Endodermal cell (in vitro differentiated cells): ENCODE measurements at regions not wholly inside any gene's neighbourhood (a gene's known extent, or its start where the extent isn't known, plus 50 kb on each side); places are given as distances from the start of the nearest gene placed in this dataset.

ENCODE experiments used
- DNase-seq: peaks from one replicate; pipeline ENCODE4 v3.0.0-alpha.2; 2017
- H3K27ac ChIP-seq: 2 replicates; pipeline ENCODE4 v1.5.1; 2013; ENCODE audit warnings: mild to moderate bottlenecking, low read depth, low read length, moderate library complexity
- H3K27me3 ChIP-seq: 2 replicates; pipeline ENCODE4 v1.6.1; 2013; ENCODE audit warnings: mild to moderate bottlenecking, low read length, moderate library complexity; ENCODE audit not compliant: insufficient read depth, control insufficient read depth, poor library complexity, severe bottlenecking
- H3K36me3 ChIP-seq: 2 replicates; pipeline ENCODE4 v1.7.0; 2013; ENCODE audit warnings: mild to moderate bottlenecking, low read length, moderate library complexity; ENCODE audit not compliant: control insufficient read depth, insufficient read depth
- H3K4me1 ChIP-seq: one replicate; pipeline ENCODE4 v1.7.0; 2013; ENCODE audit warnings: low read length; ENCODE audit not compliant: control insufficient read depth, insufficient read depth
- H3K4me3 ChIP-seq: 2 replicates; pipeline ENCODE4 v1.5.1; 2013; ENCODE audit warnings: mild to moderate bottlenecking, low read length, moderate library complexity
- H3K9ac ChIP-seq: 2 replicates; pipeline ENCODE4 v1.6.1; 2013; ENCODE audit warnings: mild to moderate bottlenecking, low read length, moderate library complexity; ENCODE audit not compliant: poor library complexity, severe bottlenecking; ENCODE audit errors: extremely low read depth
- H3K9me3 ChIP-seq: 2 replicates; pipeline ENCODE4 v1.6.1; 2013; ENCODE audit warnings: mild to moderate bottlenecking, low read length, moderate library complexity; ENCODE audit not compliant: control insufficient read depth
- H3K27ac Mint-ChIP-seq: 2 replicates; pipeline ENCODE4 v1.8.0; 2020; ENCODE audit warnings: mixed read lengths
- H3K27me3 Mint-ChIP-seq: 2 replicates; pipeline ENCODE4 v1.8.0; 2021; ENCODE audit warnings: mild to moderate bottlenecking, mixed read lengths; ENCODE audit not compliant: insufficient read depth
- H3K36me3 Mint-ChIP-seq: 2 replicates; pipeline ENCODE4 v1.8.0; 2020; ENCODE audit warnings: low read depth, mixed read lengths
- H3K4me1 Mint-ChIP-seq: 2 replicates; pipeline ENCODE4 v1.8.0; 2020; ENCODE audit warnings: mixed read lengths
- H3K4me3 Mint-ChIP-seq: 2 replicates; pipeline ENCODE4 v1.8.0; 2020; ENCODE audit warnings: mild to moderate bottlenecking, moderate library complexity, mixed read lengths
- H3K9me3 Mint-ChIP-seq: 2 replicates; pipeline ENCODE4 v1.8.0; 2020; ENCODE audit warnings: mild to moderate bottlenecking, mixed read lengths
- WGBS, 2 experiments: methylation state at CpG; one replicate each; pipeline versions ENCODE4 v1.1.5 to v1.1.7; 2013; ENCODE audit warnings: missing lambda C conversion rate in 2 of 2, mixed read lengths in 1 of 2; ENCODE audit not compliant: insufficient coverage in 1 of 2, insufficient read length in 1 of 2; 5-methylcytosine and 5-hydroxymethylcytosine counted together
- TF ChIP-seq, protein P1 (sequence below): fragments of 200-600 bp; sonication (generic); conservative IDR thresholded peaks from 2 replicates; pipeline ENCODE4 v1.5.0; 2021; ENCODE audit warnings: antibody characterized with exemption, mild to moderate bottlenecking

DNA sequence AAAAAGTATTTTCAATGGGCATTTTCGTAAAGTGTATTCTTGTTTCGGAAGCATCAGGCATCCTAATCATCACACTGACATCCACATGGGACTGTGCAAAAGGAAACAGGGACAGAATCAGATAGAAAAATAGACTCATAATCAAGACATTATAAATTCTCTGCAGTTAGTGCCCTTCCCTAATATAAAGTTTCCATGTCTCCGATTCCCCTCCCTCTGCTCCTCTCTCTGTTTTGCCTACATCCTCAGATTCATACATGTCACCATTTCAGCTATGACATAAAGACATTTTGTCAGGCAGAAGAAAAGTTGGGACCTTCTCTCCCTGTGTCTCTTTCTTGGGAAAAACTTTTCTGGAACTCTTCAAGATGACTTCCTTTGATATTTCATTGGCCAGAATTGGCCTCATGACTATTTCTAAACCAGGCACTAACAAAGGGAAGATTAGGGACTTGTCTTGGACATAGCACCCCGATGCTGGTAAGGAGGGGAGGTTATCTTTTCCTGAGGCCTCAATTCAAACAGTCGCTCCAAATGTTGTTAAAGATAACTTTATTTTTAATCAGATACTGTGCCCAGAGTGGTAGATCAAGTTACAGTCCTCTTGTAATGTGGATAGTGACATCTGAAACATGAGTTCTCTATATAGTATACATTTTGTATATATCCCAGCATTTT is 212.1 kb upstream of the BTG1 start:
- WGBS, 2 experiments = 92 to 95% methylated on average over 2 to 5 of the region's 5 CpGs

DNA sequence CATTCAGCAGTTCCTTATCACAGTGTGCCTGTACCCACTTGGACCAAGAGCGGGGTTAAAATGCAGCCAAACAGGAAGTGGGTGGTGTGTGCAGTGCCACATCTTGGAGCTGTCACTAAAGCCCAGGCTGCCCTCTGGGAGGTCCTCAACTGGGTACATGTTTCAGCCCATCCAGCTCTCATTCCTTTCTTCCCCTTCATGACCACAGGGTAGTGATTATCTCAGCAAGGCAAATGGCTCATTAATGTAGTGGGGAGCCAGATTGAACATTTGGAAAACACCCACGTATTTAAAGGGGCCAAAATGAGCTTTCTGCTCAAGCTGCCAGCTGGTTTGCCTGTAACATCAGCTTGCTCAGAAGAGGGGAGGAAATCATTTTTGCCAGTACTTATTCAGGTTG is 210.8 kb upstream of the BTG1 start:
- H3K27ac ChIP-seq = no peak overlapping the region
- no peaks in the 10 kb centered on the region for H3K36me3 ChIP-seq
- no peak overlapping the region for H3K9ac ChIP-seq
- H3K36me3 Mint-ChIP-seq = no peaks in the 10 kb centered on the region
- DNase-seq = no peak
- TF ChIP-seq, protein P1, sequence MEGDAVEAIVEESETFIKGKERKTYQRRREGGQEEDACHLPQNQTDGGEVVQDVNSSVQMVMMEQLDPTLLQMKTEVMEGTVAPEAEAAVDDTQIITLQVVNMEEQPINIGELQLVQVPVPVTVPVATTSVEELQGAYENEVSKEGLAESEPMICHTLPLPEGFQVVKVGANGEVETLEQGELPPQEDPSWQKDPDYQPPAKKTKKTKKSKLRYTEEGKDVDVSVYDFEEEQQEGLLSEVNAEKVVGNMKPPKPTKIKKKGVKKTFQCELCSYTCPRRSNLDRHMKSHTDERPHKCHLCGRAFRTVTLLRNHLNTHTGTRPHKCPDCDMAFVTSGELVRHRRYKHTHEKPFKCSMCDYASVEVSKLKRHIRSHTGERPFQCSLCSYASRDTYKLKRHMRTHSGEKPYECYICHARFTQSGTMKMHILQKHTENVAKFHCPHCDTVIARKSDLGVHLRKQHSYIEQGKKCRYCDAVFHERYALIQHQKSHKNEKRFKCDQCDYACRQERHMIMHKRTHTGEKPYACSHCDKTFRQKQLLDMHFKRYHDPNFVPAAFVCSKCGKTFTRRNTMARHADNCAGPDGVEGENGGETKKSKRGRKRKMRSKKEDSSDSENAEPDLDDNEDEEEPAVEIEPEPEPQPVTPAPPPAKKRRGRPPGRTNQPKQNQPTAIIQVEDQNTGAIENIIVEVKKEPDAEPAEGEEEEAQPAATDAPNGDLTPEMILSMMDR = no peak
- no peaks in the 10 kb centered on the region for H3K27me3 Mint-ChIP-seq
- H3K4me1 ChIP-seq = no peaks in the 10 kb centered on the region
- no peaks in the 10 kb centered on the region for H3K9me3 ChIP-seq
- H3K27ac Mint-ChIP-seq = no peak overlapping the region
- no peak overlapping the region for H3K4me3 ChIP-seq
- H3K4me1 Mint-ChIP-seq = no peaks in the 10 kb centered on the region
- H3K27me3 ChIP-seq = no peaks in the 10 kb centered on the region
- no peak overlapping the region for H3K4me3 Mint-ChIP-seq
- 84 to 88% methylated on average over 1 to 2 of the region's 2 CpGs for WGBS, 2 experiments
- H3K9me3 Mint-ChIP-seq = no peaks in the 10 kb centered on the region

More for the DNA sequence above, 212.1 kb upstream of the BTG1 start:
- TF ChIP-seq, protein P1 = no peak
- Histone ChIP-seq H3K4me1 (no peaks in the 10 kb centered on the region), H3K4me3 (no peak overlapping the region), H3K27me3 (no peaks in the 10 kb centered on the region), H3K27ac (no peak overlapping the region), H3K36me3 (no peaks in the 10 kb centered on the region), H3K9ac (no peak overlapping the region), H3K9me3 (no peaks in the 10 kb centered on the region)
- no peak for DNase-seq
- H3K9me3 Mint-ChIP-seq = no peaks in the 10 kb centered on the region
- no peaks in the 10 kb centered on the region for H3K36me3 Mint-ChIP-seq
- H3K27me3 Mint-ChIP-seq = no peaks in the 10 kb centered on the region
- no peak overlapping the region for H3K27ac Mint-ChIP-seq
- no peak overlapping the region for H3K4me3 Mint-ChIP-seq
- no peaks in the 10 kb centered on the region for H3K4me1 Mint-ChIP-seq

GRCh38 chr12:92349635-92350034 is 204.0 kb upstream of the BTG1 start:
- Histone ChIP-seq H3K27me3 (no peaks in the 10 kb centered on the region), H3K4me3 (no peak overlapping the region), H3K4me1 (no peaks in the 10 kb centered on the region), H3K9ac (no peak overlapping the region), H3K36me3 (no peaks in the 10 kb centered on the region), H3K9me3 (no peaks in the 10 kb centered on the region), H3K27ac (no peak overlapping the region)
- WGBS, 2 experiments = 86% methylated on average over 1 of the region's 1 CpG; no CpG with 5 or more reads in 1 of the 2 experiments
- Mint-ChIP-seq H3K9me3 (peaks cover 2% of the 10 kb centered on the region), H3K27me3 (no peaks in the 10 kb centered on the region), H3K4me1 (no peaks in the 10 kb centered on the region), H3K27ac (no peak overlapping the region), H3K36me3 (no peaks in the 10 kb centered on the region), H3K4me3 (no peak overlapping the region)
- TF ChIP-seq, protein P1 = no peak
- no peak for DNase-seq
